H9 (cell line): ENCODE measurements at regions not wholly inside any gene's neighbourhood (a gene's known extent, or its start where the extent isn't known, plus 50 kb on each side); places are given as distances from the start of the nearest gene placed in this dataset.
A peak's percentile ranks its signal among the peaks of the same experiment; 100 is the strongest.

Source experiments
- DNase-seq: peaks from one replicate; pipeline ENCODE4 v3.0.0-alpha.2; 2017
- H2AFZ ChIP-seq: one replicate; pipeline ENCODE4 v1.6.1; 2013; ENCODE audit warnings: mild to moderate bottlenecking, low read length, control low read depth, moderate library complexity
- H2AK5ac ChIP-seq: 2 replicates; pipeline ENCODE4 v1.6.1; 2013; ENCODE audit warnings: low read length, control low read depth, mixed read lengths; ENCODE audit not compliant: insufficient read length
- H2BK120ac ChIP-seq: one replicate; pipeline ENCODE4 v1.6.1; 2013; ENCODE audit warnings: low read depth, mild to moderate bottlenecking, low read length, control low read depth, inconsistent platforms; ENCODE audit not compliant: poor library complexity, severe bottlenecking
- H2BK12ac ChIP-seq: 2 replicates; pipeline ENCODE4 v1.6.1; 2013; ENCODE audit warnings: low read length, control low read depth, mixed read lengths, low read depth; ENCODE audit not compliant: insufficient read length
- H2BK15ac ChIP-seq: 2 replicates; pipeline ENCODE4 v1.6.1; 2013; ENCODE audit warnings: low read depth, low read length, control low read depth
- H2BK20ac ChIP-seq: one replicate; pipeline ENCODE4 v1.6.1; 2013; ENCODE audit warnings: low read depth, mild to moderate bottlenecking, low read length, control low read depth, inconsistent platforms; ENCODE audit not compliant: poor library complexity, severe bottlenecking
- H2BK5ac ChIP-seq: 2 replicates; pipeline ENCODE4 v1.6.1; 2013; ENCODE audit warnings: low read length, control low read depth, mixed read lengths; ENCODE audit not compliant: insufficient read length
- H3K14ac ChIP-seq: 2 replicates; pipeline ENCODE4 v1.6.1; 2013; ENCODE audit warnings: low read length, control low read depth; ENCODE audit not compliant: insufficient read depth
- H3K18ac ChIP-seq: 2 replicates; pipeline ENCODE4 v1.6.1; 2013; ENCODE audit warnings: low read depth, mild to moderate bottlenecking, mixed read lengths, low read length, control low read depth; ENCODE audit not compliant: insufficient read length
- H3K23ac ChIP-seq: 2 replicates; pipeline ENCODE4 v1.6.1; 2013; ENCODE audit warnings: low read length, control low read depth, mixed read lengths, low read depth; ENCODE audit not compliant: insufficient read length
- H3K23me2 ChIP-seq: 2 replicates; pipeline ENCODE4 v1.6.1; 2013; ENCODE audit warnings: low read depth, mild to moderate bottlenecking, mixed read lengths, low read length, control low read depth; ENCODE audit not compliant: insufficient read length, poor library complexity, severe bottlenecking
- H3K27ac ChIP-seq: 2 replicates; pipeline ENCODE4 v1.5.1; 2013; ENCODE audit warnings: low read length, control low read depth, mixed read lengths, low read depth; ENCODE audit not compliant: insufficient read length
- H3K27me3 ChIP-seq: 2 replicates; pipeline ENCODE4 v1.6.1; 2013; ENCODE audit warnings: low read length, control low read depth, inconsistent platforms; ENCODE audit not compliant: insufficient read depth
- H3K4ac ChIP-seq: 2 replicates; pipeline ENCODE4 v1.6.1; 2013; ENCODE audit warnings: low read depth, mild to moderate bottlenecking, control low read depth, inconsistent platforms, low read length, moderate library complexity
- H3K4me1 ChIP-seq: 2 replicates; pipeline ENCODE4 v1.6.1; 2013; ENCODE audit warnings: low read length, control low read depth, inconsistent platforms; ENCODE audit not compliant: insufficient read depth
- H3K4me2 ChIP-seq: 2 replicates; pipeline ENCODE4 v1.6.1; 2013; ENCODE audit warnings: low read length, control low read depth, mixed read lengths; ENCODE audit not compliant: insufficient read length, insufficient read depth
- H3K56ac ChIP-seq: 2 replicates; pipeline ENCODE4 v1.6.1; 2013; ENCODE audit warnings: low read depth, mild to moderate bottlenecking, mixed read lengths, low read length, control low read depth; ENCODE audit not compliant: insufficient read length
- H3K79me1 ChIP-seq: 2 replicates; pipeline ENCODE4 v1.6.1; 2013; ENCODE audit warnings: low read depth, mild to moderate bottlenecking, moderate library complexity, low read length, control low read depth, inconsistent platforms; ENCODE audit not compliant: insufficient read depth, poor library complexity, severe bottlenecking
- H3K79me2 ChIP-seq: 2 replicates; pipeline ENCODE4 v1.6.1; 2013; ENCODE audit warnings: low read length, control low read depth, inconsistent platforms; ENCODE audit not compliant: insufficient read depth
- H3K9ac ChIP-seq: 2 replicates; pipeline ENCODE4 v1.6.1; 2013; ENCODE audit warnings: low read length, control low read depth, mixed read lengths; ENCODE audit not compliant: insufficient read length; ENCODE audit errors: extremely low read depth
- H3K9me3 ChIP-seq: one replicate; pipeline ENCODE4 v1.6.1; 2013; ENCODE audit warnings: low read depth, low read length, inconsistent platforms; ENCODE audit not compliant: control insufficient read depth
- H3T11ph ChIP-seq: one replicate; pipeline ENCODE4 v1.6.1; 2013; ENCODE audit warnings: mild to moderate bottlenecking, low read length, control low read depth, inconsistent platforms
- H4K20me1 ChIP-seq: one replicate; pipeline ENCODE4 v1.6.1; 2013; ENCODE audit not compliant: control insufficient read depth, insufficient read length, insufficient read depth
- H4K5ac ChIP-seq: 2 replicates; pipeline ENCODE4 v1.6.1; 2013; ENCODE audit warnings: low read depth, mild to moderate bottlenecking, mixed read lengths, low read length, control low read depth; ENCODE audit not compliant: insufficient read length
- H4K8ac ChIP-seq: replicated peaks from 2 replicates; pipeline ENCODE4 v1.6.1; 2013; ENCODE audit warnings: low read length, control low read depth, mixed read lengths, low read depth; ENCODE audit not compliant: insufficient read length
- H4K91ac ChIP-seq: 2 replicates; pipeline ENCODE4 v1.6.1; 2013; ENCODE audit warnings: low read depth, mild to moderate bottlenecking, moderate library complexity, mixed read lengths, low read length, control low read depth; ENCODE audit not compliant: insufficient read length
- H3K27ac Mint-ChIP-seq, 3 experiments: 2 replicates in 2 of 3; 3 replicates in 1 of 3; pipeline ENCODE4 v1.8.0; 2020 to 2021; ENCODE audit warnings: mixed read lengths in 3 of 3, mild to moderate bottlenecking in 1 of 3, moderate library complexity in 1 of 3
- H3K27me3 Mint-ChIP-seq: 2 replicates; pipeline ENCODE4 v1.8.0; 2021; ENCODE audit warnings: low read depth, mild to moderate bottlenecking, moderate library complexity, mixed read lengths
- H3K36me3 Mint-ChIP-seq, 3 experiments: 2 replicates in 2 of 3; 3 replicates in 1 of 3; pipeline ENCODE4 v1.8.0; 2020 to 2021; ENCODE audit warnings: low read depth in 3 of 3, mixed read lengths in 3 of 3; ENCODE audit not compliant: insufficient read depth in 1 of 3
- H3K4me1 Mint-ChIP-seq, 2 experiments: 2 replicates each; pipeline ENCODE4 v1.8.0; 2020; ENCODE audit warnings: mixed read lengths in 2 of 2
- H3K4me3 Mint-ChIP-seq, 2 experiments: 2 replicates in 1 of 2; 3 replicates in 1 of 2; pipeline ENCODE4 v1.8.0; 2020 to 2021; ENCODE audit warnings: mild to moderate bottlenecking in 2 of 2, mixed read lengths in 2 of 2, moderate library complexity in 1 of 2
- H3K9me3 Mint-ChIP-seq, 2 experiments: 2 replicates in 1 of 2; 3 replicates in 1 of 2; pipeline ENCODE4 v1.8.0; 2020; ENCODE audit warnings: mild to moderate bottlenecking in 2 of 2, mixed read lengths in 2 of 2, moderate library complexity in 1 of 2
- CTCF ChIP-seq: fragments of 200-600 bp; sonication (generic); conservative IDR thresholded peaks from 3 replicates; pipeline ENCODE4 v1.8.0; 2021; ENCODE audit warnings: antibody characterized with exemption, mild to moderate bottlenecking
- WGBS: extraction: QIAGEN DNeasy Blood & Tissue Kit; methylation state at CpG from one replicate; pipeline ENCODE4 v1.1.7; 2013; ENCODE audit warnings: missing lambda C conversion rate, low lambda C conversion rate, mixed read lengths; ENCODE audit not compliant: insufficient read length; ENCODE audit errors: extremely low coverage; 5-methylcytosine and 5-hydroxymethylcytosine counted together

DNA sequence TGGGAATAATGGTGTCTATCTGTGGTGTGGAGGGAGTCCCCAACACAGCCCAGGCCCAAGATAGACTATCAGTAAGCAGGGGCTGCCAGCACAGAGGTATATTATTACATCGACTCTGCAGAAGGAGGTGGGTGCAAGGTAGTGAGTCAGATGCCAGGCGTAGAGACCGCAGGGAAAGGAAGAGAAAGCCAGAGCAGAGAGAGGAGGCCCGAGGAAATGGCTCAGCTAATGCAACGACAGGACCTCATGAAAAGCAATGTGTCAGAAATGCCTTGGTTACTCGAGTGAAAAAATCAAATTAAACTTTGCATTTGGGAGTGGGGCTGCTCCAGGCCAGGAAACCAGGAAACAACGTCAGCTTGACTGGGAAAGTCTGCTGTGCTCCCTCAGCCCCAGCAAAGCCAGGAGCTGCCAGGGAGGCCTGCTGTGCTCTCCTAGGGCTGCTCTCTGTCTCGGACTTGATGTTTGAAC is 173.2 kb downstream of the SUDS3 start:
- Histone ChIP-seq H2BK15ac (no peak overlapping the region), H3K23ac (no peak overlapping the region), H2AK5ac (no peak overlapping the region), H3K9ac (no peak overlapping the region), H3T11ph (no peak overlapping the region), H2BK120ac (no peak overlapping the region), H3K23me2 (no peaks in the 10 kb centered on the region), H4K5ac (no peak overlapping the region), H4K8ac (no peak overlapping the region), H3K27me3 (no peaks in the 10 kb centered on the region), H3K4me1 (peaks cover 4% of the 10 kb centered on the region; the same call in 1 of the 2 replicates), H3K4ac (no peak overlapping the region), H4K20me1 (no peaks in the 10 kb centered on the region), H3K14ac (no peak overlapping the region), H3K18ac (no peak overlapping the region), H3K79me2 (no peaks in the 10 kb centered on the region), H2BK12ac (no peak overlapping the region), H3K56ac (no peak overlapping the region), H2BK5ac (no peak overlapping the region), H3K79me1 (no peaks in the 10 kb centered on the region), H3K4me2 (no peak overlapping the region), H3K9me3 (no peaks in the 10 kb centered on the region), H4K91ac (no peak overlapping the region), H2BK20ac (no peak overlapping the region), H2AFZ (no peak overlapping the region), H3K27ac (no peak overlapping the region)
- H3K36me3 Mint-ChIP-seq = peaks cover 0 to 11% (median 0%) of the 10 kb centered on the region in 3 experiments; a peak in 2 of 7 replicates
- H3K27ac Mint-ChIP-seq = peak overlapping the region in 1 of 3 experiments; percentile 75; a peak in 2 of 7 replicates
- no peak for TF ChIP-seq CTCF
- peaks cover 8 to 19% of the 10 kb centered on the region in 2 experiments; a peak in 4 of 5 replicates for H3K9me3 Mint-ChIP-seq
- DNase-seq = no peak
- H3K4me3 Mint-ChIP-seq = no peak overlapping the region
- WGBS = no CpG with 5 or more reads among the region's 8 CpGs
- peaks cover under 1% of the 10 kb centered on the region; the same call in 1 of the 2 replicates for H3K27me3 Mint-ChIP-seq
- peaks cover 13 to 19% of the 10 kb centered on the region in 2 experiments for H3K4me1 Mint-ChIP-seq
